Spleen (tissue), 7 donors: ENCODE measurements at regions not wholly inside any gene's neighbourhood (a gene's known extent, or its start where the extent isn't known, plus 50 kb on each side); places are given as distances from the start of the nearest gene placed in this dataset.

ENCODE experiments used
- CTCF ChIP-seq, 11 experiments: fragments of 200-600 bp in 7 of 11; fragments of 450-650 bp in 4 of 11; sonication (generic) in 4 of 11; IDR thresholded peaks in 8 of 11; conservative IDR thresholded peaks in 3 of 11; 1 replicate in 7 of 11; 2 replicates in 4 of 11; pipeline versions ENCODE4 v1.4.0 to v1.8.0; 2016 to 2021; ENCODE audit warnings: antibody characterized with exemption in 11 of 11, inconsistent platforms in 4 of 11, mild to moderate bottlenecking in 1 of 11
- POLR2A ChIP-seq, 3 donors: fragments of 450-650 bp; IDR thresholded peaks; one replicate each; pipeline ENCODE4 v1.5.1; 2017; ENCODE audit warnings: antibody characterized with exemption in 3 of 3, mild to moderate bottlenecking in 1 of 3
- POLR2AphosphoS5 ChIP-seq, 3 donors: sonication (generic); formaldehyde crosslinking; IDR thresholded peaks; one replicate each; pipeline ENCODE4 v1.5.1; 2017; ENCODE audit warnings: antibody characterized with exemption in 3 of 3
- donor health status: DM: no; HTN: no; CAD: no; lungs with moderate emphysema.
- donor health status: DM: no; HTN: no; CAD: no.
- donor health status: DM: no; HTN: no; CAD: no.

- TF ChIP-seq CTCF (IDR thresholded peaks at IDR 0.05 in 8 of 11, conservative IDR thresholded peaks at IDR 0.05 in 3 of 11) (no peak), POLR2A (IDR thresholded peaks at IDR 0.05) (no peak), POLR2AphosphoS5 (IDR thresholded peaks at IDR 0.05) (no peak)
Measured at GRCh38 chr6:142531727-142532126, 229.9 kb downstream of the ADGRG6 start.
